HG03280 (cell line): ENCODE measurements at regions not wholly inside any gene's neighbourhood (a gene's known extent, or its start where the extent isn't known, plus 50 kb on each side); places are given as distances from the start of the nearest gene placed in this dataset.
"Not testable (repeated sequence)": the region's sequence is repeated elsewhere in the genome, so short reads cannot be mapped to it uniquely, and the experiment has no call there.

ENCODE experiments used
- ATAC-seq: cut with Tn5 transposase; IDR thresholded peaks from one replicate; pipeline ENCODE4 v1.9.1; 2021; ENCODE audit warnings: mild to moderate bottlenecking, moderate library complexity; ENCODE audit not compliant: unreplicated experiment

- no peak for ATAC-seq
These were observed 92.6 kb upstream of the CTBP2 start for GRCh38 chr10:125252937-125253336.

- not testable (repeated sequence) for ATAC-seq
These were observed 90.5 kb upstream of the CTBP2 start for GRCh38 chr10:125250834-125251233.

DNA sequence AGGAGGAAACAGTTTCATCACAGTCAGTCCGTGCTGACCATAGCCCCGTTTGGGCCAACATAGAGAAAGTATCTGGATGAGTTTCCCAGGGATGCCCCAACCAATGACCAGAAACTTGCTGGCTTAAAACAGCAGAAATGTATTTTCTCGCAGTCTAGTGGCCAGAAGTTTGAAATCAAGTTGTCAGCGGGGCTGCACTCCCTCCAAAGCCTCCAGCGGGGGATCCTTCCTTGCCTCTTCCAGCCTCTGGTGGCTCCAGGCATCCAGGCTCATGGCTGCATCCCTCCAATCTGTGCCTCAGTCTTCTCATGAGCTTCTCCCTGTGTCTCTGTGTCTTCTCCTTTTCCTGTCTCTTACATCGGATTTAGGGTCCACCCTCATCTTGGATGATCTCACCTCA is 89.6 kb upstream of the CTBP2 start:
- ATAC-seq: no peak

DNA sequence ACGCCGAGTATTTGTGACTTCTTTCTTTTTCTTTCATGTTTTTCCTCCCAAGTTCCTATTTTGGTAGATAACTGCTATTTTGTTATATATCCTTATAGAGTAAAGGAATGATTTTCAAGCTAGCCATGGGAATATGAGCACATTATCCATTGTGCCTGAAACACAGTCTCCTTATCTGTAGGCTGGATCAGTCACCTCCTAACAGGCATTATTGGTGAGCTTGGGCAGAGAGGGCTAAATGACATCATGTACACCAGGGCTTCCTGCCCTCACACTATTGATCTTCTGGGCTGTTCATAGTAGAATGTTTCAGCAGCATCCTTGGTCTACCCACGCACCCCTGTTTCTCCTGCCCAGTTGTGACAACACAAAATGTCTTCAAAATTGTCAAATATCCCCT is 88.1 kb upstream of the CTBP2 start:
- no peak for ATAC-seq

GRCh38 chr10:125247576-125247975 is 87.2 kb upstream of the CTBP2 start:
- ATAC-seq: no peak

- ATAC-seq: no peak
These were observed 83.3 kb upstream of the CTBP2 start for GRCh38 chr10:125243532-125244253.

GRCh38 chr10:125238682-125239081 is 78.3 kb upstream of the CTBP2 start:
- no peak for ATAC-seq

DNA sequence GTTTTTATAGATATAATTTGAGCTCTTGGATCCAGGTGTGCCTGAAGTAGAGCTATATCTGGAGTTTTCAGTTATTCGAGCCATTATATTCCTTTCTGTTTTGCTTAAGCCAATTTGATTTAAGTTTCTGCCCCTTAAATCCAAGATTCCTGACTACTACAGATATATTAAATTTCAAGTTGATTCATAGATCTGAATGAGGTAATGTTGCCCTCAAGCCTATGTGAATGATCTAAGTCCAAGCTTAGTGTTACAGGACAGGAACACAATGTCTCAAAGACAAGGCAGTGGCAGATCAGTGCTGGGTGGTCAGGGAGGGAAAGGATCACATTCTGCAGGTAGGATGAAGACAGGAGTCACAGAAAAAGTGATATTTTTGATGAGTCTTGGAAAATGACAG is 75.7 kb upstream of the CTBP2 start:
- no peak for ATAC-seq

GRCh38 chr10:125235093-125236069 is 75.0 kb upstream of the CTBP2 start:
- ATAC-seq: no peak

DNA sequence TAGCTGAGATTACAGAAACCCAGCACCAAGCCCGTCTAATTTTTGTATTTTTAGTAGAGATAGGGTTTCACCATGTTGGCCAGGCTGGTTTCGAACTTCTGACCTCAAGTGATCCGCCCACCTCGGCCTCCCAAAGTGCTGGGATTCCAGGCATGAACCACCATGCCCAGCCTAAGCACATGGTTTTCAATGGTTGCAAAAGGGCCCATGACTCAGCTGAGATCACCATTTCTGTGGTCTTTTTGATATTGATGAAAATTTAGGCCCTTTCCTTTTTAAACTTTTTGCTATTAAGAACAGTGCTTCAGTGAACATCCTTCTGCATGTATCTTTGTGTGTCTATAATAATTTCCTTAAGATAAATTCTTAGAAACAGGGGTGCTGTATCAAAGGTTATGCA is 74.2 kb upstream of the CTBP2 start:
- ATAC-seq: not testable (repeated sequence)

DNA sequence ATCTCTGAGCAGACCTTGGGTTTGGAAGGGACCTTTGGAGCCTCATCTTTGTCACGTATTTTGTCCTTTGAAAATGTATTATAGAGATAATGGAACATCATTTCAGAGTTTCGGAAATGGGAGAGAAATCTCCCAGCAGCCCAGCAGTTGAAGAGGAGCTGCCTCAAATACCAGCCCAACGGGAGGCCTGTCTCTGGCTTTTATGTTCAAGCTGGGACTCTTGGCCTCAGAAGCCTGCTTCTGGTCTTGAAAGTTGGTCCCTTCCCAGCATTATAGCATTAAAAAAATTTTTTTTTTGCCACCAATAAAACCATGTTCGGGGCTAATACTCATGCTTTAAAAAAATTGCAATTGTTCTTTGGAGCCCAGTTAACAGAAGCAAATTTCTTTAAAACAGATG is 73.4 kb upstream of the CTBP2 start:
- no peak for ATAC-seq

- no peak for ATAC-seq
These were observed 72.5 kb upstream of the CTBP2 start for GRCh38 chr10:125232841-125233240.

DNA sequence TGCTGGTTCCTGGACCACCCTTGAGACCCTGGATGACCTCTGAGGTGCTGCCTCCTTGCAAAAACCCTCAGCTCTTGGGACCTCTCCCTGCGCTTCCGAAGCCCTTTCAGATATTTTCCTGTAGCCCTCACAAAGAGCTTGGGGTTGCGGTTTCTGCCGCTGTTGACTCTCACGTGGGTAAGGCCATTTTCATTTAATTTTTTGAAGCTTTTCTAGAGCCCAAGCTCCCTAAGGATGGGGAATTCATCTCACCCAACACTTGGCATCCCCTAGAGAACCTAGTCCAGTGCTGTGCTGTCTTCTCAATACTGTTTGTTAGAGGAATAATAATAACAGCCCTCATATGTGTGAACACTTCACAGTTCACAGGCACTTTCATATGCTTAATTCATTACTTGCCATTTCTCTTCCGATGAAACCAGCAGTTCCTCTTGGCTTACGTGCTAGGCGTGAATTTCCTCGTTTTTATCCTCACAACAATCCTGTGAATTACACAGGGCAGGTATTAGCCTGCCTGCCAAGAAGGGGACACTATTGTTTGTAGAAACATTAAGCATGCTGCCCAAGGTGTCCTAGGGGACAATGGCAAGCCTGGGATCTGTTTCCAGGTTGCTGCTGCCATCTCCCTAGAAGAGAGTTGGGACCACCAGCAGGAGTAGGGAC is 71.6 kb upstream of the CTBP2 start:
- ATAC-seq: no peak

- no peak for ATAC-seq
These were observed 70.9 kb upstream of the CTBP2 start for GRCh38 chr10:125231116-125231812.

GRCh38 chr10:125230251-125230650 is 69.9 kb upstream of the CTBP2 start:
- no peak for ATAC-seq

DNA sequence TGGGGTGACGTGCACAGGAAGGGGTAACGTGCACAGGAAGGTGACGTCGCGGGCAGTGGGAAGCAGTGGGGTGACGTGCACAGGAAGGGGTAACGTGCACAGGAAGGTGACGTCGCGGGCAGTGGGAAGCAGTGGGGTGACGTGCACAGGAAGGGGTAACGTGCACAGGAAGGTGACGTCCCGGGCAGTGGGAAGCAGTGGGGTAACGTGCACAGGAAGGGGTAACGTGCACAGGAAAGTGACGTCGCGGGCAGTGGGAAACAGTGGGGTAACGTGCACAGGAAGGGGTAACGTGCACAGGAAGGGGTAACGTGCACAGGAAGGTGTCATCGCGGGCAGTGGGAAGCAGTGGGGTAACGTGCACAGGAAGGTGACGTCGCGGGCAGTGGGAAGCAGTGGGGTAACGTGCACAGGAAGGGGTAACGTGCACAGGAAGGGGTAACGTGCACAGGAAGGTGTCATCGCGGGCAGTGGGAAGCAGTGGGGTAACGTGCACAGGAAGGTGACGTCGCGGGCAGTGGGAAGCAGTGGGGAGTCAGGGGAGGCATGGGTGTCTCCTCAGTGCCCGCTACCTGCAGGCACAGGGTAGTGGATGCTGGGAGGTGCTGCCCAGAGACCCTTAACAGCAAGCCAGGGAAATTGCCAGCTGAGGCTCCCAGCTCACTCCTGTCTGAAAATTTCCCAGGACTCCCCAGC is 68.0 kb upstream of the CTBP2 start:
- ATAC-seq: not testable (repeated sequence)

GRCh38 chr10:125227546-125227945 is 67.2 kb upstream of the CTBP2 start:
- no peak for ATAC-seq

DNA sequence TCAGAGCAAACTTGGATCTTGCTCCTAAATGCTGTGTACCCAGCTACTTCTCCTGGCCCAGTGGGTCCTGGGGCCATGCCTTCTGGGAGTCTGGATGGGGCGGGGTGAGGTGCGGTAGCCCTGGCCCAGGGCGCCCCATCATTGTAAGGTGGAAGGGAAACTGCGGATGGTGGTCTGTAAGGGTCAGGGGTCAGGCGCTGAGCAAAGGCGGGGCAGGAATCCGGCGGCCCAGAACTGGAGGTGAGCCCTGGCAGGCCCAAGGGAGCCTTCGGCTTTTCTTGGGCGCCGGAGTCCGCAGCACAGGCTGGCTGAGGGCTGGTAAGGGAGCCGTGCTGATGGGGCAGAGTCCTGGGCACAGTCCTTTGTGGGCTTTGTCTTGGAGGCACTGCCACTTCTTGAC is 66.5 kb upstream of the CTBP2 start:
- ATAC-seq: no peak

- no peak for ATAC-seq
These were observed 65.6 kb upstream of the CTBP2 start for GRCh38 chr10:125226005-125226404.

DNA sequence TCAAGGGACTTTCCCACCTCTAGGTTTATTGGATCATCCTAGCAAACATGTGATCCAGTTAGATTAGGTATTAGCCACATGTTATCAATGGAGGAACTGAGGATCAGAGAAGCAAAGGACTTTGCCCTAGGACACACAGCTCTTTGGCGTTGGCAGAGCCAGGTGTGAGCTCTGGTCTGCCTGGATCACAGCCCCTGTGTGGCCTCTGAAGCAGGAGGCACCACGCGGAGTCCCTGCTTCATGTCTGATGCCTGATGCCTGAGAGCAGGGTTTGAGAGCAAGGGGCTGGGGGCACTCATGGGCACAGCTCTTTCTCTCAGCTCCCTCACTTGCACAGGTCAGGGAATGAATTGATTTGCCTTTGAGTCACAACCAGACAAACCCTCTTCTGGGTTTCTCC is 64.7 kb upstream of the CTBP2 start:
- no peak for ATAC-seq
